ENCODE measurements at regions not wholly inside any gene's neighbourhood (a gene's known extent, or its start where the extent isn't known, plus 50 kb on each side); places are given as distances from the start of the nearest gene placed in this dataset.

DNA sequence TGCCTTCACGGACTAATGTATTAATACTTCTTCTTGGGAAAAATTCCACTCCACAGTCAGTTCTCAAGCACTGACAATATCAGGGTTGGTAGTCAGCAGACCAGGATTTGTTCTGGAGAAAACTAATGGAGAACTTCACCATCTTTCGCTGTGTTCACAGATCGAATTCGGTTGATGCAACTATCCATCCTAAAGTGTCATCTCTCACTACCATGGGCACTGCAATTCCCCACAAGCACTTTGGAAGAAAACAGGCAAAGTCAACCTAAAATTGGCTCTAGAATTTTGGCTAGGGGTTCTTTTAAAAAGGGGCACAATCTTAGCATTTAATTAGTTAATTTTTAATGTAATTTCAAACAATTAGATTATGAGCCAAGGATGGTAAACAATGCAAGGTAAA, 164.4 kb downstream of the HGF start:
- H3K36me3 ChIP-seq (ENCODE audit: control insufficient read depth in 4 of 4, insufficient read depth in 3 of 4, low read depth in 1 of 4, low read length in 3 of 4) = no peaks in the 10 kb centered on the region
- no peaks in the 10 kb centered on the region for H3K9me3 ChIP-seq (ENCODE audit: control insufficient read depth in 4 of 4, low read length in 3 of 4)
- H3K27ac ChIP-seq (ENCODE audit: low read depth in 1 of 2, low read length in 2 of 2) = no peak overlapping the region
- TF ChIP-seq NR2F2 (IDR thresholded peaks at IDR 0.05) (no peak), FOXA1 (IDR thresholded peaks at IDR 0.05) (no peak), REST (IDR thresholded peaks at IDR 0.05) (no peak), YY1 (IDR thresholded peaks at IDR 0.05) (no peak)
- H3K4me1 ChIP-seq (ENCODE audit: control insufficient read depth in 4 of 4, insufficient read depth in 4 of 4, low read length in 3 of 4) = no peaks in the 10 kb centered on the region
- no peak overlapping the region for H3K4me3 ChIP-seq (ENCODE audit: low read depth in 1 of 3, low read length in 3 of 3)
- H3K27me3 ChIP-seq (ENCODE audit: control insufficient read depth in 4 of 4, insufficient read depth in 4 of 4, low read length in 3 of 4) = no peaks in the 10 kb centered on the region
- 97% methylated on average over 4 of the region's 4 CpGs for WGBS
- H3K9ac ChIP-seq (ENCODE audit: low read depth in 1 of 2, low read length in 2 of 2) = no peak overlapping the region
- DNase-seq (ENCODE audit: low spot score) = no peak

GRCh38 chr7:81604808-81605174, 165.1 kb downstream of the HGF start:
- no peaks in the 10 kb centered on the region for H3K4me1 ChIP-seq (ENCODE audit: control insufficient read depth in 4 of 4, insufficient read depth in 4 of 4, low read length in 3 of 4)
- no peaks in the 10 kb centered on the region for H3K27me3 ChIP-seq (ENCODE audit: control insufficient read depth in 4 of 4, insufficient read depth in 4 of 4, low read length in 3 of 4)
- no peak overlapping the region for H3K4me3 ChIP-seq (ENCODE audit: low read depth in 1 of 3, low read length in 3 of 3)
- DNase-seq (ENCODE audit: low spot score) = no peak
- peak overlapping the region in 1 of 2 donors; percentile 14 for H3K9ac ChIP-seq (ENCODE audit: low read depth in 1 of 2, low read length in 2 of 2)
- no peaks in the 10 kb centered on the region for H3K9me3 ChIP-seq (ENCODE audit: control insufficient read depth in 4 of 4, low read length in 3 of 4)
- H3K27ac ChIP-seq (ENCODE audit: low read depth in 1 of 2, low read length in 2 of 2) = no peak overlapping the region
- WGBS = 64% methylated on average over 2 of the region's 2 CpGs
- TF ChIP-seq NR2F2 (IDR thresholded peaks at IDR 0.05) = no peak
- no peaks in the 10 kb centered on the region for H3K36me3 ChIP-seq (ENCODE audit: control insufficient read depth in 4 of 4, insufficient read depth in 3 of 4, low read depth in 1 of 4, low read length in 3 of 4)

- Histone ChIP-seq H3K9me3 (ENCODE audit: control insufficient read depth in 4 of 4, low read length in 3 of 4) (no peaks in the 10 kb centered on the region), H3K27ac (ENCODE audit: low read depth in 1 of 2, low read length in 2 of 2) (peak overlapping the region in 1 of 2 donors; percentile 7), H3K9ac (ENCODE audit: low read depth in 1 of 2, low read length in 2 of 2) (peak overlapping the region in 1 of 2 donors; percentile 14), H3K36me3 (ENCODE audit: control insufficient read depth in 4 of 4, insufficient read depth in 3 of 4, low read depth in 1 of 4, low read length in 3 of 4) (no peaks in the 10 kb centered on the region), H3K4me3 (ENCODE audit: low read depth in 1 of 3, low read length in 3 of 3) (no peak overlapping the region), H3K27me3 (ENCODE audit: control insufficient read depth in 4 of 4, insufficient read depth in 4 of 4, low read length in 3 of 4) (no peaks in the 10 kb centered on the region), H3K4me1 (ENCODE audit: control insufficient read depth in 4 of 4, insufficient read depth in 4 of 4, low read length in 3 of 4) (no peaks in the 10 kb centered on the region)
- 40% methylated on average over 12 of the region's 12 CpGs for WGBS
- TF ChIP-seq YY1 (IDR thresholded peaks at IDR 0.05) = no peak
- no peak for TF ChIP-seq EGR1 (IDR thresholded peaks at IDR 0.05; ENCODE audit: low read depth in 2 of 2)
- no peak for TF ChIP-seq NR2F2 (IDR thresholded peaks at IDR 0.05)
- peak; percentile 26 to 34 for TF ChIP-seq HNF4A (conservative IDR thresholded peaks at IDR 0.05)
- DNase-seq (ENCODE audit: low spot score) = no peak
Observed at GRCh38 chr7:81604075-81604807, 165.6 kb downstream of the HGF start.

GRCh38 chr7:81600608-81601007, 169.2 kb downstream of the HGF start:
- WGBS = 88% methylated on average over 2 of the region's 2 CpGs
- no peak for DNase-seq (ENCODE audit: low spot score)
- Histone ChIP-seq H3K27ac (ENCODE audit: low read depth in 1 of 2, low read length in 2 of 2) (no peak overlapping the region), H3K27me3 (ENCODE audit: control insufficient read depth in 4 of 4, insufficient read depth in 4 of 4, low read length in 3 of 4) (no peaks in the 10 kb centered on the region), H3K36me3 (ENCODE audit: control insufficient read depth in 4 of 4, insufficient read depth in 3 of 4, low read depth in 1 of 4, low read length in 3 of 4) (no peaks in the 10 kb centered on the region), H3K9ac (ENCODE audit: low read depth in 1 of 2, low read length in 2 of 2) (no peak overlapping the region), H3K4me1 (ENCODE audit: control insufficient read depth in 4 of 4, insufficient read depth in 4 of 4, low read length in 3 of 4) (no peaks in the 10 kb centered on the region), H3K9me3 (ENCODE audit: control insufficient read depth in 4 of 4, low read length in 3 of 4) (no peaks in the 10 kb centered on the region), H3K4me3 (ENCODE audit: low read depth in 1 of 3, low read length in 3 of 3) (no peak overlapping the region)
- TF ChIP-seq HNF4G (IDR thresholded peaks at IDR 0.05) = no peak
- TF ChIP-seq NR2F2 (IDR thresholded peaks at IDR 0.05) = no peak
- no peak for TF ChIP-seq TAF1 (conservative IDR thresholded peaks at IDR 0.05)
- no peak for TF ChIP-seq REST (IDR thresholded peaks at IDR 0.05)
- TF ChIP-seq RAD21 (IDR thresholded peaks at IDR 0.05) = no peak
- TF ChIP-seq, protein P1, sequence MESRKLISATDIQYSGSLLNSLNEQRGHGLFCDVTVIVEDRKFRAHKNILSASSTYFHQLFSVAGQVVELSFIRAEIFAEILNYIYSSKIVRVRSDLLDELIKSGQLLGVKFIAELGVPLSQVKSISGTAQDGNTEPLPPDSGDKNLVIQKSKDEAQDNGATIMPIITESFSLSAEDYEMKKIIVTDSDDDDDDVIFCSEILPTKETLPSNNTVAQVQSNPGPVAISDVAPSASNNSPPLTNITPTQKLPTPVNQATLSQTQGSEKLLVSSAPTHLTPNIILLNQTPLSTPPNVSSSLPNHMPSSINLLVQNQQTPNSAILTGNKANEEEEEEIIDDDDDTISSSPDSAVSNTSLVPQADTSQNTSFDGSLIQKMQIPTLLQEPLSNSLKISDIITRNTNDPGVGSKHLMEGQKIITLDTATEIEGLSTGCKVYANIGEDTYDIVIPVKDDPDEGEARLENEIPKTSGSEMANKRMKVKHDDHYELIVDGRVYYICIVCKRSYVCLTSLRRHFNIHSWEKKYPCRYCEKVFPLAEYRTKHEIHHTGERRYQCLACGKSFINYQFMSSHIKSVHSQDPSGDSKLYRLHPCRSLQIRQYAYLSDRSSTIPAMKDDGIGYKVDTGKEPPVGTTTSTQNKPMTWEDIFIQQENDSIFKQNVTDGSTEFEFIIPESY (IDR thresholded peaks at IDR 0.05) = no peak
- TF ChIP-seq CTCF (IDR thresholded peaks at IDR 0.05; ENCODE audit: low read depth, low read length, missing input control) = no peak
